ENCODE measurements at regions not wholly inside any gene's neighbourhood (a gene's known extent, or its start where the extent isn't known, plus 50 kb on each side); places are given as distances from the start of the nearest gene placed in this dataset.

DNA sequence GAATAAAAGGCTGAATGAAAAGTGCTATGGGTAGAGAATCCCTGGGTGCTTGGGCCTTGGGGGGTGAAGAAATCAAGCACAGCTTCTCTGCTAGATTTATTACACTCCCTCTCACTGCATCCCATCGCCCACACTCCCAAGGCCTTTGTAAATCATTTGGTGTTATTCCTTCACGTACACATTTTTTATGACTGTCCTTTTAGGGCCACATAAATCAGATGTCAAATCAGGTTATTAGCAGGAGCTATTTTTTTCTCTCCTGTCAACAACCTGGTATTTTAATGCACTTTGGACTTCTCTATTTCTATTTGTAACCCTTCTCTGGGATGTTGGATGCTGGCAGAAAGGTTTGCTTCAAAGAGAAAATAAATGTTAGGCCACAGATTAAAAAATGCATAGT is 408.8 kb downstream of the INSC start:
- TF ChIP-seq GATA2 (IDR thresholded peaks at IDR 0.05; ENCODE audit: low read depth, low read length), result no peak
- no peak for TF ChIP-seq GATA3 (IDR thresholded peaks at IDR 0.05; ENCODE audit: low read depth, low read length)

All from SH-SY5Y (cell line).